ENCODE measurements at regions not wholly inside any gene's neighbourhood (a gene's known extent, or its start where the extent isn't known, plus 50 kb on each side); places are given as distances from the start of the nearest gene placed in this dataset.

GRCh38 chr3:180189310-180189648, 152.5 kb upstream of the PEX5L start:
- Histone ChIP-seq H3K9me2 (ENCODE audit: insufficient read depth) (peaks cover 4% of the 10 kb centered on the region; the same call in 1 of the 2 replicates), H3K4me2 (no peak overlapping the region), H3K27ac (ENCODE audit: low read depth) (no peak overlapping the region), H3K4me3 (no peak overlapping the region), H3F3A (replicated peaks; ENCODE audit: low read depth) (no peaks in the 10 kb centered on the region), H4K20me1 (replicated peaks; ENCODE audit: insufficient read depth) (no peaks in the 10 kb centered on the region), H2AFZ (no peak overlapping the region), H3K4me1 (ENCODE audit: insufficient read depth) (no peaks in the 10 kb centered on the region), H3K79me2 (replicated peaks; ENCODE audit: insufficient read depth) (no peaks in the 10 kb centered on the region), H3K36me3 (ENCODE audit: insufficient read depth) (no peaks in the 10 kb centered on the region), H3K27me3 (ENCODE audit: insufficient read depth) (no peaks in the 10 kb centered on the region)
- no peaks in the 10 kb centered on the region for H3K4me1 Mint-ChIP-seq
- H3K9me3 Mint-ChIP-seq: no peaks in the 10 kb centered on the region
- no peak overlapping the region for H3K4me3 Mint-ChIP-seq
- no peaks in the 10 kb centered on the region for H3K27me3 Mint-ChIP-seq (ENCODE audit: insufficient read depth, low read depth, poor library complexity)
- no peak for ATAC-seq
- H3K27ac Mint-ChIP-seq: no peak overlapping the region
- DNase-seq (ENCODE audit: low spot score): no peak
- TF ChIP-seq NANOG (IDR thresholded peaks at IDR 0.05; ENCODE audit: borderline replicate concordance) (no peak), ZNF462 (CRISPR knock-in tag; IDR thresholded peaks at IDR 0.05) (no peak), STAT1 (IDR thresholded peaks at IDR 0.05; ENCODE audit: unreplicated experiment) (no peak), JUNB (IDR thresholded peaks at IDR 0.05; ENCODE audit: unreplicated experiment) (no peak), EZH2 (IDR thresholded peaks at IDR 0.05; ENCODE audit: low read depth, unreplicated experiment) (no peak), CREB1 (CRISPR knock-in tag; IDR thresholded peaks at IDR 0.05; ENCODE audit: low read depth) (no peak), ZNF114 (CRISPR knock-in tag; IDR thresholded peaks at IDR 0.05) (no peak), POLR2AphosphoS5 (IDR thresholded peaks at IDR 0.05; ENCODE audit: low read depth) (no peak), ZNF331 (CRISPR knock-in tag; IDR thresholded peaks at IDR 0.05; ENCODE audit: low read depth) (no peak), EZH2phosphoT487 (IDR thresholded peaks at IDR 0.05; ENCODE audit: unreplicated experiment) (no peak), REST (IDR thresholded peaks at IDR 0.05; ENCODE audit: unreplicated experiment) (no peak)
- TF ChIP-seq, protein P1, sequence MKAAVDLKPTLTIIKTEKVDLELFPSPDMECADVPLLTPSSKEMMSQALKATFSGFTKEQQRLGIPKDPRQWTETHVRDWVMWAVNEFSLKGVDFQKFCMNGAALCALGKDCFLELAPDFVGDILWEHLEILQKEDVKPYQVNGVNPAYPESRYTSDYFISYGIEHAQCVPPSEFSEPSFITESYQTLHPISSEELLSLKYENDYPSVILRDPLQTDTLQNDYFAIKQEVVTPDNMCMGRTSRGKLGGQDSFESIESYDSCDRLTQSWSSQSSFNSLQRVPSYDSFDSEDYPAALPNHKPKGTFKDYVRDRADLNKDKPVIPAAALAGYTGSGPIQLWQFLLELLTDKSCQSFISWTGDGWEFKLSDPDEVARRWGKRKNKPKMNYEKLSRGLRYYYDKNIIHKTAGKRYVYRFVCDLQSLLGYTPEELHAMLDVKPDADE (IDR thresholded peaks at IDR 0.05): no peak
- TF ChIP-seq, protein P2, sequence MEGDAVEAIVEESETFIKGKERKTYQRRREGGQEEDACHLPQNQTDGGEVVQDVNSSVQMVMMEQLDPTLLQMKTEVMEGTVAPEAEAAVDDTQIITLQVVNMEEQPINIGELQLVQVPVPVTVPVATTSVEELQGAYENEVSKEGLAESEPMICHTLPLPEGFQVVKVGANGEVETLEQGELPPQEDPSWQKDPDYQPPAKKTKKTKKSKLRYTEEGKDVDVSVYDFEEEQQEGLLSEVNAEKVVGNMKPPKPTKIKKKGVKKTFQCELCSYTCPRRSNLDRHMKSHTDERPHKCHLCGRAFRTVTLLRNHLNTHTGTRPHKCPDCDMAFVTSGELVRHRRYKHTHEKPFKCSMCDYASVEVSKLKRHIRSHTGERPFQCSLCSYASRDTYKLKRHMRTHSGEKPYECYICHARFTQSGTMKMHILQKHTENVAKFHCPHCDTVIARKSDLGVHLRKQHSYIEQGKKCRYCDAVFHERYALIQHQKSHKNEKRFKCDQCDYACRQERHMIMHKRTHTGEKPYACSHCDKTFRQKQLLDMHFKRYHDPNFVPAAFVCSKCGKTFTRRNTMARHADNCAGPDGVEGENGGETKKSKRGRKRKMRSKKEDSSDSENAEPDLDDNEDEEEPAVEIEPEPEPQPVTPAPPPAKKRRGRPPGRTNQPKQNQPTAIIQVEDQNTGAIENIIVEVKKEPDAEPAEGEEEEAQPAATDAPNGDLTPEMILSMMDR (conservative IDR thresholded peaks at IDR 0.05; ENCODE audit: low read depth in 2 of 2): no peak
- H3K36me3 Mint-ChIP-seq (ENCODE audit: low read depth): no peaks in the 10 kb centered on the region

Measured in GM23338 (cell line).